NT2/D1 (cell line): ENCODE measurements at regions not wholly inside any gene's neighbourhood (a gene's known extent, or its start where the extent isn't known, plus 50 kb on each side); places are given as distances from the start of the nearest gene placed in this dataset.

Experiments used
- SUZ12 ChIP-seq: IDR thresholded peaks from 2 replicates; pipeline ENCODE4 v1.6.1; 2011; ENCODE audit not compliant: insufficient read length, insufficient read depth; ENCODE audit errors: extremely low read depth
- YY1 ChIP-seq: IDR thresholded peaks from 2 replicates; pipeline ENCODE4 v1.6.1; 2011; ENCODE audit not compliant: insufficient read length, insufficient read depth
- ZNF274 ChIP-seq: IDR thresholded peaks from 2 replicates; pipeline ENCODE4 v1.6.1; 2011; ENCODE audit warnings: mild to moderate bottlenecking, low read depth, low read length

DNA sequence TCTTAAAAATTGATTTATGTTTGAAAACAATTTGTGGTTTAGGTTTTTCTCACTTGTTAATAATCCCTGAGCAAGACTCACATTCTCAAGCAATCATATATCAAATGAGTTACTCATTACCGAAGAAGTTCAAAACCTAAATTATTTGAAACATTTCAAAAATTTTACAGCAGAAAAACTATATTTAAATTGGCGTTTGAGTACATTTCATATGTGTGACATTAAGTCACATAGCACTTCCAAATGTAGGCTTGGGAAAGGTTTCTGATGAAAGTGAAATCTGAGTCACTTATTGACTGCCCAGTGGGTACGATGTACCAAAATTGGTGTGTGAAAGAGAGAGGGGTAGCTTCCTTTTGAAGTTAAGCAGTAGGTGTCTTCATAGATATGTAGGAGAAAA lies 411.4 kb upstream of the SGCD start:
- TF ChIP-seq YY1 = no peak
- no peak for TF ChIP-seq SUZ12
- TF ChIP-seq ZNF274 = no peak
